ENCODE measurements at regions not wholly inside any gene's neighbourhood (a gene's known extent, or its start where the extent isn't known, plus 50 kb on each side); places are given as distances from the start of the nearest gene placed in this dataset.

GRCh38 chr4:165682611-165683010 is 190.4 kb upstream of the TLL1 start:
- no peak overlapping the region for H3K4me3 Mint-ChIP-seq
- Histone ChIP-seq H2BK15ac (ENCODE audit: low read depth, low read length) (no peak overlapping the region), H3K14ac (ENCODE audit: insufficient read depth, low read length) (no peak overlapping the region), H3K23me2 (ENCODE audit: insufficient read length, low read depth, low read length, poor library complexity, severe bottlenecking) (no peaks in the 10 kb centered on the region), H2BK5ac (ENCODE audit: insufficient read length, low read length) (no peak overlapping the region), H3K4me2 (ENCODE audit: insufficient read depth, insufficient read length, low read length) (no peak overlapping the region), H2AK5ac (ENCODE audit: insufficient read length, low read length) (no peak overlapping the region), H3K23ac (ENCODE audit: insufficient read length, low read depth, low read length) (no peak overlapping the region), H3T11ph (ENCODE audit: low read length) (no peak overlapping the region), H4K5ac (ENCODE audit: insufficient read length, low read depth, low read length) (no peak overlapping the region), H4K20me1 (ENCODE audit: control insufficient read depth, insufficient read depth, insufficient read length) (no peaks in the 10 kb centered on the region), H3K79me2 (ENCODE audit: insufficient read depth, low read length) (no peaks in the 10 kb centered on the region), H2AFZ (ENCODE audit: low read length) (no peak overlapping the region), H2BK120ac (ENCODE audit: low read depth, low read length, poor library complexity, severe bottlenecking) (no peak overlapping the region), H3K4ac (ENCODE audit: low read depth, low read length) (no peak overlapping the region), H4K8ac (replicated peaks; ENCODE audit: insufficient read length, low read depth, low read length) (no peak overlapping the region), H3K4me1 (ENCODE audit: insufficient read depth, low read length) (no peaks in the 10 kb centered on the region), H2BK20ac (ENCODE audit: low read depth, low read length, poor library complexity, severe bottlenecking) (no peak overlapping the region), H3K27ac (ENCODE audit: insufficient read length, low read depth, low read length) (no peak overlapping the region), H3K18ac (ENCODE audit: insufficient read length, low read depth, low read length) (no peak overlapping the region), H2BK12ac (ENCODE audit: insufficient read length, low read depth, low read length) (no peak overlapping the region), H4K91ac (ENCODE audit: insufficient read length, low read depth, low read length) (no peak overlapping the region), H3K27me3 (ENCODE audit: insufficient read depth, low read length) (no peaks in the 10 kb centered on the region), H3K9ac (ENCODE audit: extremely low read depth, insufficient read length, low read length) (no peak overlapping the region), H3K9me3 (ENCODE audit: control insufficient read depth, low read depth, low read length) (no peaks in the 10 kb centered on the region), H3K56ac (ENCODE audit: insufficient read length, low read depth, low read length) (no peak overlapping the region), H3K79me1 (ENCODE audit: insufficient read depth, low read depth, low read length, poor library complexity, severe bottlenecking) (no peaks in the 10 kb centered on the region)
- H3K4me1 Mint-ChIP-seq, result peaks cover 0 to 3% of the 10 kb centered on the region in 2 experiments; a peak in 1 of 4 replicates
- H3K9me3 Mint-ChIP-seq, result no peaks in the 10 kb centered on the region
- no CpG with 5 or more reads among the region's 1 CpG for WGBS (ENCODE audit: extremely low coverage, insufficient read length, low lambda C conversion rate)
- H3K27me3 Mint-ChIP-seq (ENCODE audit: low read depth), result no peaks in the 10 kb centered on the region
- TF ChIP-seq CTCF (conservative IDR thresholded peaks at IDR 0.05), result no peak
- no peak overlapping the region for H3K27ac Mint-ChIP-seq
- DNase-seq, result no peak
- no peaks in the 10 kb centered on the region for H3K36me3 Mint-ChIP-seq (ENCODE audit: insufficient read depth in 1 of 3, low read depth in 3 of 3)

All from H9 (cell line).